Thyroid gland (tissue), 4 donors: ENCODE measurements at regions not wholly inside any gene's neighbourhood (a gene's known extent, or its start where the extent isn't known, plus 50 kb on each side); places are given as distances from the start of the nearest gene placed in this dataset.

ENCODE experiments used
- DNase-seq, 2 donors: peaks; one replicate each; pipeline ENCODE4 v3.0.0-alpha.2; 2019
- H3K27ac ChIP-seq, 3 donors: fragments of 200-600 bp; sonication (generic); 1 replicate in 2 of 3; 2 replicates in 1 of 3; pipeline ENCODE4 v1.5.1; 2016 to 2019; ENCODE audit warnings: mild to moderate bottlenecking in 1 of 3, moderate library complexity in 1 of 3
- H3K27me3 ChIP-seq: fragments of 200-600 bp; sonication (generic); one replicate; pipeline ENCODE4 v1.5.1; 2019
- H3K36me3 ChIP-seq, 2 donors: fragments of 200-600 bp; sonication (generic); one replicate each; pipeline ENCODE4 v1.5.1; 2016 to 2019
- H3K4me1 ChIP-seq, 2 donors: fragments of 200-600 bp; sonication (generic); one replicate each; pipeline ENCODE4 v1.5.1; 2017 to 2019
- H3K4me3 ChIP-seq, 3 donors: fragments of 200-600 bp; sonication (generic); replicated peaks in 1 of 3; 1 replicate in 2 of 3; 2 replicates in 1 of 3; pipeline ENCODE4 v1.5.1; 2016; ENCODE audit warnings: mild to moderate bottlenecking in 1 of 3
- H3K9me3 ChIP-seq: fragments of 200-600 bp; sonication (generic); one replicate; pipeline ENCODE4 v1.5.1; 2017
- POLR2A ChIP-seq, 2 donors: fragments of 450-650 bp; IDR thresholded peaks; one replicate each; pipeline ENCODE4 v1.6.1; 2017; ENCODE audit warnings: antibody characterized with exemption in 2 of 2, mild to moderate bottlenecking in 2 of 2, moderate library complexity in 1 of 2
- WGBS, 2 donors: methylation state at CpG; one replicate each; pipeline ENCODE4 v1.1.5; 2017; 5-methylcytosine and 5-hydroxymethylcytosine counted together
- intact Hi-C: fragments of 100-400 bp; cut with DNase I; formaldehyde crosslinking; loops from one replicate; pipeline ENCODE4 v1.15.1; 2023
- TF ChIP-seq, protein P1 (sequence below), 6 experiments: fragments of 200-600 bp in 3 of 6; fragments of 450-650 bp in 3 of 6; sonication (generic) in 3 of 6; IDR thresholded peaks; one replicate each; pipeline ENCODE4 v1.5.1; 2016 to 2019; ENCODE audit warnings: antibody characterized with exemption in 6 of 6, mild to moderate bottlenecking in 2 of 6, inconsistent platforms in 1 of 6, moderate library complexity in 1 of 6

DNA sequence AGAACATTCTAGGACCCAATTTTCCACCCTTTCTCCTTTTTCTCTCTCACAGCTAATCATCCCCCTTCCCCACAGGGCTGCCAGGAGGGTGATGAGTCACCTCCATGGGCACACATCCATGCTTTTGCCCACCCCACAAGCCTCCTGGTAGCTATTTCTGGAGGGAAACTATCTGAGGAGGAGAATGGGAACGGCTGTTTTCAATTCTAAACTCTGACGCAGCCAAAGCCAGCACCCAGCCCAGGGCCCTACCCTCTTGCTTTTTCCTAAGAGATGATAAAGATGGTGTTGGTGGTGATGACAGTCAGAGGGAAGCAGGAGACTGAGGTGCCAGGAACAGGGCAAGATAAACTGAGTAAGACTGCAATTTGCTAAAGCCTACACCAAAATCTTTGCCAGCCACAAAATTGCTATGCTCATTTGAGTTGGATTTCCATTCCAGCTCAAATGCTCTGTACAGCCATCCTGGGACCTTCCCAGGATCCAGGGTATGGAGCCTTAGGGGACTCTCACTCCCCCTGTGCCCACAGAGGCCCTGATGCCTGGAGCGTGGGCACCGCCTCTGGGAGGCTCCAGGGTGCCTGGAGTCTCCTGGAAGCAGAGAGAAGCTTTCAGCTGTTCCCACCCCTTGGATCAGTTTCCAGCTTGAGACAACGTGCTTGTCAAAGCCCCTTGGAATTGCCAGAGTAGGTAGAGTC lies 62.0 kb upstream of the FZD7 start:
- H3K9me3 ChIP-seq, result no peaks in the 10 kb centered on the region
- intact Hi-C loops, result no loop called here
- DNase-seq, result no peak
- H3K4me1 ChIP-seq, result no peaks in the 10 kb centered on the region
- TF ChIP-seq, protein P1, sequence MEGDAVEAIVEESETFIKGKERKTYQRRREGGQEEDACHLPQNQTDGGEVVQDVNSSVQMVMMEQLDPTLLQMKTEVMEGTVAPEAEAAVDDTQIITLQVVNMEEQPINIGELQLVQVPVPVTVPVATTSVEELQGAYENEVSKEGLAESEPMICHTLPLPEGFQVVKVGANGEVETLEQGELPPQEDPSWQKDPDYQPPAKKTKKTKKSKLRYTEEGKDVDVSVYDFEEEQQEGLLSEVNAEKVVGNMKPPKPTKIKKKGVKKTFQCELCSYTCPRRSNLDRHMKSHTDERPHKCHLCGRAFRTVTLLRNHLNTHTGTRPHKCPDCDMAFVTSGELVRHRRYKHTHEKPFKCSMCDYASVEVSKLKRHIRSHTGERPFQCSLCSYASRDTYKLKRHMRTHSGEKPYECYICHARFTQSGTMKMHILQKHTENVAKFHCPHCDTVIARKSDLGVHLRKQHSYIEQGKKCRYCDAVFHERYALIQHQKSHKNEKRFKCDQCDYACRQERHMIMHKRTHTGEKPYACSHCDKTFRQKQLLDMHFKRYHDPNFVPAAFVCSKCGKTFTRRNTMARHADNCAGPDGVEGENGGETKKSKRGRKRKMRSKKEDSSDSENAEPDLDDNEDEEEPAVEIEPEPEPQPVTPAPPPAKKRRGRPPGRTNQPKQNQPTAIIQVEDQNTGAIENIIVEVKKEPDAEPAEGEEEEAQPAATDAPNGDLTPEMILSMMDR (IDR thresholded peaks at IDR 0.05), result no peak
- TF ChIP-seq POLR2A (IDR thresholded peaks at IDR 0.05), result no peak
- no peaks in the 10 kb centered on the region for H3K36me3 ChIP-seq
- WGBS, 2 donors, result 83 to 85% methylated on average over 5 of the region's 5 CpGs
- H3K27me3 ChIP-seq, result no peaks in the 10 kb centered on the region
- no peak overlapping the region for H3K27ac ChIP-seq
- no peak overlapping the region for H3K4me3 ChIP-seq

DNA sequence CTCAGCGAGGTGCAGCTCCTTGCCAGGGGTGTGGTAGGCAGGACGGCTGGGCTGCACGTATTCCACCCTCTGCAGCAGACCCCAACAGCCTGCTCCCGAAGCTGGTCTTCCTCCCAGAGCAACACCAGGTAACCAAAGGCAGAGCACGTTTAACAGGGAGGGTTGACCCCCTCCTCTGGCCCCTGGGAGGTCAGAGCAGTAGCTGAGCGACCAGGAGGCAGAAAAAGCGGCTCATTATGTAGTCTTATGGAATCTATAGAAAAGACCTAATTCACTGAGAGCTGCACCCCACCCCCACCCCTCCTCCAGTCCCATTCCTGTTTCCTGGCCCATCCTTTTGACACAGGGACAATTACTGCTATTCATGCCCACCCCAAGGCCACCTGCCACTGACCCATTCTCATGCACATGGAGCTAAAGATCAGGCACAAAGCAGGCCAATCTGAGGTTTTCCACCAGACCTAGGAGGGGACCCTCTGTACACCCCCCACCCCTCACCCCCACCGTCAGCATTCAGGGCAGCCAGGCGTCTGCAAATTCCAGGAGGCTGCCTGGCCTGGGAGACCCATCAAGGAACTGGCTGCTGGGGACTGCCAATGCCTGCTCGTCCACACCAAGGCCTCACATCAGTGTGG lies 60.9 kb upstream of the FZD7 start:
- intact Hi-C loops, result no loop called here
- 87 to 89% methylated on average over 8 to 9 of the region's 10 CpGs for WGBS, 2 donors
- Histone ChIP-seq H3K4me3 (no peak overlapping the region), H3K27me3 (no peaks in the 10 kb centered on the region), H3K36me3 (no peaks in the 10 kb centered on the region), H3K9me3 (no peaks in the 10 kb centered on the region), H3K4me1 (no peaks in the 10 kb centered on the region), H3K27ac (no peak overlapping the region)
- DNase-seq, result no peak
- TF ChIP-seq POLR2A (IDR thresholded peaks at IDR 0.05), result no peak
- TF ChIP-seq, protein P1 (IDR thresholded peaks at IDR 0.05), result no peak

- no peaks in the 10 kb centered on the region for H3K36me3 ChIP-seq
- H3K4me1 ChIP-seq, result no peaks in the 10 kb centered on the region
- TF ChIP-seq, protein P1 (IDR thresholded peaks at IDR 0.05), result no peak
- TF ChIP-seq POLR2A (IDR thresholded peaks at IDR 0.05), result no peak
- WGBS, 2 donors, result 86 to 92% methylated on average over 10 of the region's 10 CpGs
- H3K4me3 ChIP-seq, result no peak overlapping the region
- H3K27me3 ChIP-seq, result no peaks in the 10 kb centered on the region
- no peak overlapping the region for H3K27ac ChIP-seq
- intact Hi-C loops, result no loop called here
- H3K9me3 ChIP-seq, result no peaks in the 10 kb centered on the region
- no peak for DNase-seq
Observed at GRCh38 chr2:201973305-201973928, 60.2 kb upstream of the FZD7 start.

GRCh38 chr2:201974171-201975100 lies 59.2 kb upstream of the FZD7 start:
- Histone ChIP-seq H3K27me3 (no peaks in the 10 kb centered on the region), H3K36me3 (no peaks in the 10 kb centered on the region), H3K9me3 (no peaks in the 10 kb centered on the region), H3K4me1 (peaks cover 0 to 3% of the 10 kb centered on the region in 2 donors), H3K4me3 (no peak overlapping the region), H3K27ac (no peak overlapping the region)
- intact Hi-C loops, result no loop called here
- no peak for TF ChIP-seq POLR2A (IDR thresholded peaks at IDR 0.05)
- TF ChIP-seq, protein P1 (IDR thresholded peaks at IDR 0.05), result no peak
- WGBS, 2 donors, result 74 to 80% methylated on average over 12 of the region's 12 CpGs
- no peak for DNase-seq
